HG03457 (cell line): ENCODE measurements at regions not wholly inside any gene's neighbourhood (a gene's known extent, or its start where the extent isn't known, plus 50 kb on each side); places are given as distances from the start of the nearest gene placed in this dataset.
"Not testable (repeated sequence)": the region's sequence is repeated elsewhere in the genome, so short reads cannot be mapped to it uniquely, and the experiment has no call there.

ENCODE experiments used
- ATAC-seq: cut with Tn5 transposase; IDR thresholded peaks from one replicate; pipeline ENCODE4 v1.9.1; 2021; ENCODE audit warnings: moderate number of reproducible peaks; ENCODE audit not compliant: unreplicated experiment

GRCh38 chr6:125647391-125647790 lies 102.0 kb upstream of the HEY2 start:
- no peak for ATAC-seq

GRCh38 chr6:125653752-125654151 lies 95.7 kb upstream of the HEY2 start:
- not testable (repeated sequence) for ATAC-seq

GRCh38 chr6:125655511-125655910 lies 93.9 kb upstream of the HEY2 start:
- no peak for ATAC-seq

GRCh38 chr6:125656287-125656870 lies 93.1 kb upstream of the HEY2 start:
- no peak for ATAC-seq

GRCh38 chr6:125658136-125658535 lies 91.3 kb upstream of the HEY2 start:
- ATAC-seq = no peak

DNA sequence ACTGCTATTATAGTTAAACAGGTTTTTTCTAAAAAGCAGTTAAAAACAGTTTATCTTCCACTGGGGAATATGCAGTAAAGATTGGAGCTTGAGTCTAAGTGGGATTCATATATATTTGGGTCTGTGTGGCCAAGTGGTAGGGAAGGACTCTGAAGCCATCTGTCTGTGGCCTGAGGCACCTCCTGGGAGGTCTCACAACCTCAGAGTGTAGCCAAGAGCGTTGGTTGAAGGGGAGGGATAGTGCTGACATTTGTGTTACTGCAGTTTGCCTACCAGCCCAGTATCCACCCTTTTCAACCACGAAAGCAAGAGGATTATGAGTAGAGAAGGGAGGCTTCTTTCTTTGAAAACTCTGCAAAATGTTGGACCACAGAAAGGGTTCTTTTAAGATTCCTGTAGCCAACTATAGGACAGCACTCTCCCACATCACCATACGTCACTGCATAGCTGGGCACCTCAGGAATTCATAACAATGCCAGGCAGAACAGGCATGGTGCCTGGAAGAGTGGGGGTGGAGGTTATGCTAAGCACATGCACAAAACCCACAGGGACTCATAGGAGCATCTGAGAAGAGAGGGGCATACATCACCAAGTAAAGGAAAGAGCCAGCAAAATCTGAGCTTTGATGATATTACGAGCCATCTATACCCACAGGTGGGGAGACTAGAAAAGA lies 90.5 kb upstream of the HEY2 start:
- ATAC-seq = no peak

- no peak for ATAC-seq
These were observed 89.5 kb upstream of the HEY2 start for GRCh38 chr6:125659887-125660286.

GRCh38 chr6:125662296-125662695 lies 87.1 kb upstream of the HEY2 start:
- no peak for ATAC-seq

DNA sequence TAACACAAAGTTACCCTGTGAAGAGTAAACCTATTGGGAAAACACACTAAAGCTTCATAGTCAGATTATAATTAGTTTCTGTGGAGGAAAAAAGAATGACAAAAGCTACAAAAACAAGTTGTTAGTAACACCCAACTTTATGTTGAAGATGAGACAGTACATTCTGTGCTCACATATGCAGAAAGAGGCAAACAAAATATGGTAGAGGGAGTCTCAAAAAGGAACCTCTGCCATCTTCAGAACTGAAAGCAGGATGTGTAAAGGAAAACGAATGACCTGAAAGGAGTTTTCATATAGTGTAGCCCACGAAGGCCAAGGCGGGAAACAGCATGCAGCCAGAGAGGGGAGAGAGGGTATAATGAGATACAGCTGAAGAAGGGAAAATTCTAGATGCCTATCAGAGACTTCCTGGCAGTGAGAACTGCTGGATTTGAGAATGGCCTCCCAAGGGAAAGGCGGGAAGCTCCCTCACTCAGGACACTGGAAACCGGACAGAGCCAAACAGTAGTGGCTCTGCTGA lies 84.1 kb upstream of the HEY2 start:
- no peak for ATAC-seq

DNA sequence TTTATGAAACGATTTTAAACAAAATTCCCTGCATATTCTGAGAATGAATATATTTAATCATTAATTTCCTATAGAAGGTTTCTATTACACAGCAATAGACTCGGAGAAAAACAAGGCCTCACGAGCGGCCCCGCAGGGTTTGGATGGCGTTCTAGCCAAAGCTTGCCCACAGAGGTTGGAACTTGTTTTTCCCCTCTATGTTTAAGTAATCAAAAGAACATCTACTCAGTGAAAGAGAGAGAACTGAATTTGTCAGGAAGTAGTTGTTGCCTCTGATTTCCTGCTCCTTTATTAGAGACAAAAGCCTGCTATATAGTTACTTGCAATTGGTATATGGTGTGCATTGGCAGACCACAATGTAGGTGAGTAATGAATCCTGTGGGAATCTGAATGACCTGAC lies 82.1 kb upstream of the HEY2 start:
- no peak for ATAC-seq

GRCh38 chr6:125668071-125668470 lies 81.4 kb upstream of the HEY2 start:
- no peak for ATAC-seq

- ATAC-seq = no peak
These were observed 78.9 kb upstream of the HEY2 start for GRCh38 chr6:125670568-125670967.

GRCh38 chr6:125671323-125671722 lies 78.1 kb upstream of the HEY2 start:
- no peak for ATAC-seq

- ATAC-seq = no peak
These were observed 75.2 kb upstream of the HEY2 start for GRCh38 chr6:125674230-125674629.

- ATAC-seq = no peak
These were observed 70.8 kb upstream of the HEY2 start for GRCh38 chr6:125678601-125679000.

DNA sequence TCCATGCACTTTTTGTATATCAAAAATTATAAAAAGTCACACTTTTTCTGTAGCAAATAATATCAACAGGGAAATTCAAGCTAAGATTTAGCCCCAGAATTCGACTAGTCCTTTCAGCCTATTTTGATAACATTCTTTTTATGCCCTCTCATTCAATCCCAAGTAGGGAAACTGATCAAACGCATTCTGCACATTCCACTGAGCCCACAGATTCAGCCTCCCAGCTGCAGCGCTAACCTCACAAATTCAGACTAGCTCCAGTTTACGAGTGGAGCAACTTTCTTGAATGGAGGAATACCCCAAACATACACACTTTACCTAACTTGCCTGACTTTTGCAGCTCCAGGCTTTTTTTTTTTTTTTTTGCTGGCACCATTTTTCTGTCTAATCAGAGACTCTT lies 70.3 kb upstream of the HEY2 start:
- ATAC-seq = no peak

- ATAC-seq = no peak
These were observed 69.8 kb upstream of the HEY2 start for GRCh38 chr6:125679651-125680050.

DNA sequence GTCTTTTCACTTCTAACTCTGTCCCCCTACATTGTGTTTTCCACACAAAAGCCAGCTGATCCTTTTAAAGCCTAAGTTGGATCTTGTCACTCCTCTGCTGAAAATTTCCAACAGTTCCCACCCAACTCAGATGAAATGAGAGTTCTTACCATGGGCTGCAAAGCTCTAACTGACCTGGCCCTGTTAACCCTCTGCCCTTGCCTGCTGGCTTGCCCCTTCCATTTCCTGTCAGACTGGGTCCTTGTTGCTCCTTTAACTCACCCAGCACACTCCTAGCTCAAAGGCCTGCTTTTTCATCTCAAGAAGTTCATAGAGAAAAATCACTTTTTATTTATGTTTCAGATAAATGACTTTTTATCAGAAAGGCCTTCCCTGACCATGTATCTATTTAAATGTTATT lies 66.5 kb upstream of the HEY2 start:
- no peak for ATAC-seq

DNA sequence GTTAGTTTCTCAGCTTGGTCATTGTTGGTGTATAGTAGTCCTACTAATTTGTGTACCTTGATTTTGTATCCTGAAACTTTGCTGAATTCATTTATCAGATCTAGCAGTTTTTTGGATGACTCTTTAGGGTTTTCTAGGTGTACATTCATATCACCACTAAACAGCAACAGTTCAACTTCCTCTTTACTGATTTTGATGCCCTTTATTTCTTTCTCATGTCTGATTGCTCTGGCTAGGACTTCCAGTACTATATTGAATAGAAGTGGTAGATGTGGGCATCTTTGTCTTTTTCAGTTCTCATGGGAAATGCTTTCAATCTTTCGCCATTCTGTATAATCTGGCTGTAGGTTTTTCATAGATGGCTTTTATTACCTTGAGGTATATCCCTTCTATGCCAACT lies 61.3 kb upstream of the HEY2 start:
- ATAC-seq = no peak

GRCh38 chr6:125693480-125693879 lies 56.0 kb upstream of the HEY2 start:
- ATAC-seq = no peak

- ATAC-seq = no peak
These were observed 49.8 kb upstream of the HEY2 start for GRCh38 chr6:125699591-125699990.
